MM.1S (cell line): ENCODE measurements at regions not wholly inside any gene's neighbourhood (a gene's known extent, or its start where the extent isn't known, plus 50 kb on each side); places are given as distances from the start of the nearest gene placed in this dataset.

Experiments
- DNase-seq: peaks from one replicate; pipeline ENCODE4 v3.0.0-alpha.2; 2015
- H2AFZ ChIP-seq: fragments of 300-600 bp; sonication (generic); 2 replicates; pipeline ENCODE4 v1.6.0; 2016; ENCODE audit warnings: antibody characterized with exemption, low read length
- H3F3A ChIP-seq: fragments of 300-600 bp; sonication (generic); 2 replicates; pipeline ENCODE4 v1.6.1; 2016; ENCODE audit warnings: mild to moderate bottlenecking, antibody characterized with exemption, low read length, moderate library complexity, mixed read lengths; ENCODE audit not compliant: insufficient read depth
- H3K27ac ChIP-seq: fragments of 300-600 bp; sonication (generic); 2 replicates; pipeline ENCODE4 v1.5.1; 2016; ENCODE audit warnings: mild to moderate bottlenecking, low read length
- H3K27me3 ChIP-seq: fragments of 300-600 bp; sonication (generic); replicated peaks from 2 replicates; pipeline ENCODE4 v1.6.0; 2016; ENCODE audit warnings: low read length; ENCODE audit not compliant: insufficient read depth
- H3K36me3 ChIP-seq: fragments of 300-600 bp; sonication (generic); replicated peaks from 2 replicates; pipeline ENCODE4 v1.6.1; 2016; ENCODE audit warnings: mild to moderate bottlenecking, low read length, mixed read lengths; ENCODE audit not compliant: insufficient read depth
- H3K4me1 ChIP-seq: fragments of 300-600 bp; sonication (generic); 2 replicates; pipeline ENCODE4 v1.6.1; 2016; ENCODE audit warnings: low read length, mixed read lengths
- H3K4me2 ChIP-seq: fragments of 300-600 bp; sonication (generic); 2 replicates; pipeline ENCODE4 v1.6.0; 2016; ENCODE audit warnings: low read depth, low read length
- H3K4me3 ChIP-seq: fragments of 300-600 bp; sonication (generic); 2 replicates; pipeline ENCODE4 v1.5.1; 2016; ENCODE audit warnings: low read length, mixed read lengths
- H3K79me2 ChIP-seq: fragments of 300-600 bp; sonication (generic); 2 replicates; pipeline ENCODE4 v1.6.1; 2016; ENCODE audit warnings: mixed run types, low read length, mixed read lengths
- H3K9ac ChIP-seq: fragments of 300-600 bp; sonication (generic); 2 replicates; pipeline ENCODE4 v1.6.1; 2016; ENCODE audit warnings: low read length, mixed read lengths
- H3K9me2 ChIP-seq: fragments of 300-600 bp; sonication (generic); replicated peaks from 2 replicates; pipeline ENCODE4 v1.6.1; 2016; ENCODE audit warnings: mild to moderate bottlenecking, low read length, mixed read lengths; ENCODE audit not compliant: insufficient read depth
- H3K9me3 ChIP-seq: fragments of 300-600 bp; sonication (generic); replicated peaks from 2 replicates; pipeline ENCODE4 v1.6.1; 2016; ENCODE audit warnings: mild to moderate bottlenecking, low read length, mixed read lengths; ENCODE audit not compliant: insufficient read depth
- H4K20me1 ChIP-seq: fragments of 300-600 bp; sonication (generic); 2 replicates; pipeline ENCODE4 v1.6.1; 2016; ENCODE audit warnings: mild to moderate bottlenecking, low read length, moderate library complexity, mixed read lengths; ENCODE audit not compliant: insufficient read depth
- CTCF ChIP-seq: fragments of 300-600 bp; sonication (generic); IDR thresholded peaks from 2 replicates; pipeline ENCODE4 v1.5.1; 2016; ENCODE audit warnings: antibody characterized with exemption, low read length, mixed read lengths
- EZH2 ChIP-seq: fragments of 300-600 bp; sonication (generic); optimal IDR thresholded peaks from 2 replicates; pipeline ENCODE3; 2017; ENCODE audit warnings: low read depth, mild to moderate bottlenecking, antibody characterized with exemption, low read length, mixed read lengths
- EZH2phosphoT487 ChIP-seq: fragments of 300-600 bp; sonication (generic); IDR thresholded peaks from 2 replicates; pipeline ENCODE4 v1.6.1; 2018; ENCODE audit warnings: antibody characterized with exemption, low read length

- Histone ChIP-seq H3K36me3 (no peaks in the 10 kb centered on the region), H3K27ac (no peak overlapping the region), H3K4me2 (no peak overlapping the region), H3K4me3 (no peak overlapping the region), H2AFZ (no peak overlapping the region), H3K27me3 (no peaks in the 10 kb centered on the region), H4K20me1 (no peaks in the 10 kb centered on the region), H3K79me2 (no peaks in the 10 kb centered on the region), H3K9me3 (no peaks in the 10 kb centered on the region), H3K4me1 (no peaks in the 10 kb centered on the region), H3F3A (no peaks in the 10 kb centered on the region), H3K9me2 (no peaks in the 10 kb centered on the region), H3K9ac (no peak overlapping the region)
- TF ChIP-seq EZH2: no peak
- no peak for TF ChIP-seq CTCF
- no peak for TF ChIP-seq EZH2phosphoT487
- no peak for DNase-seq
Observed at GRCh38 chr5:30686530-30686929, 507.0 kb upstream of the CDH6 start.

DNA sequence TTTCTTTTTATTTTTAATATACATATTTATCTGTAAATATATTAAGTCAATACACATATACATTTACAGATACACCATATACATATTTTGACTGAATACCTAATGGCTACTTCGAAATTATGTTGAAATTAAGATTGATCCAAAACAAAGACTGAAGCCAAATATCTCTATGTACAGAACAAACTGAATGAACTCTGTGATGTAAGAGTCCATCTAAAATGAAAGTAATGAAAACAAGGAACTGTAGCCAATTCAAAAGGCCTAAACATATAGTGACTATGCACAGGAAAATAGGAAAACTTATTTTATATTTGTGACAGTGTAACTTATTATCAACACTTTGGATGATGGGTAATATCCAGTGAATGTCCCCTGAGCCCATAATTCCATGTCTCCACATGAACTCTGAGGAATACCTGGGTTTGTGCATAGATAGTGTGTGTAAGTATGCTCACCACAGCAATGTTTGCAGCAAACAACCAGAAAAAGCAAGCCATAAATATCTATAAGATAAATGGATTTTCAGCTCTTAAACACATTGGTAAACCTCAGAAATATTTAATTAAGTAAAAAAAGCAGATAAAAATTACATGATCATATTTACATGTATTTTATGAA lies 517.2 kb upstream of the CDH6 start:
- Histone ChIP-seq H3K27ac (no peak overlapping the region), H3K36me3 (no peaks in the 10 kb centered on the region), H3K27me3 (no peaks in the 10 kb centered on the region), H3K4me2 (no peak overlapping the region), H3K79me2 (no peaks in the 10 kb centered on the region), H3K4me3 (no peak overlapping the region), H3F3A (no peaks in the 10 kb centered on the region), H2AFZ (no peak overlapping the region), H3K4me1 (no peaks in the 10 kb centered on the region), H3K9ac (no peak overlapping the region), H4K20me1 (no peaks in the 10 kb centered on the region), H3K9me2 (no peaks in the 10 kb centered on the region), H3K9me3 (no peaks in the 10 kb centered on the region)
- no peak for DNase-seq
- TF ChIP-seq EZH2 (no peak), CTCF (no peak), EZH2phosphoT487 (no peak)

GRCh38 chr5:30667293-30667692 lies 526.2 kb upstream of the CDH6 start:
- Histone ChIP-seq H3K27ac (no peak overlapping the region), H3F3A (no peaks in the 10 kb centered on the region), H2AFZ (no peak overlapping the region), H3K4me1 (no peaks in the 10 kb centered on the region), H3K9ac (no peak overlapping the region), H3K9me2 (no peaks in the 10 kb centered on the region), H3K4me3 (no peak overlapping the region), H3K36me3 (no peaks in the 10 kb centered on the region), H3K27me3 (no peaks in the 10 kb centered on the region), H3K4me2 (no peak overlapping the region), H3K79me2 (no peaks in the 10 kb centered on the region), H4K20me1 (no peaks in the 10 kb centered on the region), H3K9me3 (no peaks in the 10 kb centered on the region)
- no peak for DNase-seq
- TF ChIP-seq EZH2phosphoT487 (no peak), EZH2 (no peak), CTCF (no peak)
